HG02763 (cell line): ENCODE measurements at regions not wholly inside any gene's neighbourhood (a gene's known extent, or its start where the extent isn't known, plus 50 kb on each side); places are given as distances from the start of the nearest gene placed in this dataset.

Experiments used
- ATAC-seq: cut with Tn5 transposase; IDR thresholded peaks from one replicate; pipeline ENCODE4 v1.9.1; 2021; ENCODE audit warnings: mild to moderate bottlenecking, moderate library complexity; ENCODE audit not compliant: unreplicated experiment

DNA sequence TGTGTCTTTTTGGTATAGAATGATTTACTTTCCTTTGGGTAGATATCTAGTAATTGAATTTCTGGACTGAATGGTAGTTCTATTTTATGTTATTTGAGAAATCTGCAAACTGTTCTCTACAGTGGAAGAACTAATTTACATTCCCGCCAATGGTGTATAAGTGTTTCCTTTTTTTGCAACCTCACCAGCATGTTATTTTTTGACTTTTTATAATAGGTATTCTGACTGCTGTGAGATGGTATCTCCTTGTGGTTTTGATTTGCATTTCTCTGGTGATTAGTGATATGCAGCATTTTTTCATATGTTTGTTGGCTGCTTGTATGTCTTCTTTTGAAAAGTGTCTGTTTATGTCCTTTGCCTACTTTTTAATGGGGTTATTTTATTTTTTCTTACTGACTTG lies 607.2 kb downstream of the OTOL1 start:
- no peak for ATAC-seq

DNA sequence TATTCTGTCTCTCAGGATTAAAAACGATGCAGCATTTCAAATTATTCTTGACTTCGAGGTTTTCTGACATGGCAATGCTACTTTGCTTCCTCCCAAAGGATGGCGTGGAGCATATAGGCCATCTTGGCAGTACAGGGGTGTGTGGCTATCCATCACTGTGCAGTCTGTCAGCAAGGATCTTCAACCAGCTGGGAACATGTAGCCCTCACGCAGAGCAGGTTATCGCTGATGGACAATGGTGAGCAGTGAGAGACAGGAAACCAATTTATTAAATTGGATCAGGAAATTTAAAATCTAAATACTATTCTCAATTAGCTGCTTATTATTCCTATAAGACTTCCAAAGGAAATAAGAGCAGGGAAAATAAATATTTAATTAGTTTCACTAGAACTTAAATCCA lies 615.3 kb downstream of the OTOL1 start:
- ATAC-seq: no peak

DNA sequence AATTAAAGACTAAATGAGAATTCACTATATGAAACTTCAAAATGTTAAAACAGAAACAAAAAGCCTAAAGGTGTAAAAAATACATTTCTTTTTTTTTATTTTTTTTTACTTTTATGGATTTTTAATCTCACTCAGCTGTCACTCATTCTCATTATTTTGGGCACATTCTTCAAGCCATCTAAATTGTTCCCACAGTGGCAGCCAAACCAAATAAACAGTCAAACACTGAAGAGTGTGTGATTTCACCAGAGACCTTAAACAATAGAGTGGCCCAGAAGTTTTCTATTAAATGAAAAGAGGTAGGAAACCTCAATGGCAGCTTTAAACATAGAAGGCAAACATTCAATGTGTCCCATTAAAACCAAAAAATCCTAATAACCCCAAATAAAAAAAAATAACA lies 616.1 kb downstream of the OTOL1 start:
- ATAC-seq: no peak

DNA sequence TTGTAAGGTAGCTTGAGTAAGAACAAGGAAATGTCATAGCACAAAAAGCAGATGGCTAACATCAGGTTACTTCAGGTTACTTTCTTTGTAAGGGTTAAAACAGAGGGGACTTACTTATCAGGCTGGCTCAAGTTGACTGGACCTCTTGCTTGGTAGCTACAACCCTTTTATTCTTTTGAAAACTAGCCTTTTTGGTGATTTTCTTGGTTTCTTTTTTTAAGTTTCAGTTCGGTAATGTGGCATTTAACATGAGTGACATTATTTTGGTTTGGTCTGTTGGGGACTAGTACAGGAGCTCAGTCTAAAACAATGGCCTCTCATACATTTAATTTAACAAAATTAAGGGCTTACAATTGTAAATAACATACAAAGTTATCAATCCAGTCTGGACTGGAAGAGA lies 621.4 kb downstream of the OTOL1 start:
- no peak for ATAC-seq

DNA sequence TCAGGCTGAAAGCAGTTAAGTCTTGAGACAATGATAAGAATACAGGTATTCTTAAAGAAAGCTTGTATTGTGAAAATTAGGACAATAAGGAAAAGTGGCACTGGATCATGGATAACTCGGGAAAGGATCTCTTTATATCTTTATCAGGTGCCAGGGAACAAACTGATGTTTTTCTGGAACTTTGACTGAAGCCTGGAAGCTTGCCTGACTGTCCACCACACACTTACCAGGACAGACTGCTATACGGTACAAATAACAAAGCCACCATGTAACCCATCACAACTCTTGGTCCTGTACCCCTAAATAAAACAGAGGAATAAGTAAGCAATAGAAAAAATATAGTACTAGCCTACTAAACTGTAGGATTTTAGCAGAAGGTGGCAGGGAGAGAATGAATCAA lies 623.0 kb downstream of the OTOL1 start:
- ATAC-seq: no peak

DNA sequence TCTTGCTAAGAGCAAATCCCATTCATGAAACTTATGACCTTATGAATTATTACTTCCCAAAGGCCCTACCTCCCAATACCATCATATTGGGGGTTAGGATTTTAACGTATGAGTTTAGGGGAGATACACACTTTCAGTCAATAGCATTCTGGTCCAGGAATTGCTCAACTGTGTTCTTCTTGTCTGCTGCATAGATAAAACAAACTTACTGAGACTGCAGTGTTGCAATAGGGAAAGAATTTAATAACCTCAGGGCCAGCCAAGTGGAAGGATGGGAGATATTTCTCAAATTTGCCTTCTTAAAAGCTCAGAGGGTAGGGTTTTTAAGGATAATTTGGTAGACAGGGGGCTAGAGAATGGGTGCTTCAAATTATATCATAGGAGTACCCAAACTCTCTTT lies 625.8 kb downstream of the OTOL1 start:
- no peak for ATAC-seq

DNA sequence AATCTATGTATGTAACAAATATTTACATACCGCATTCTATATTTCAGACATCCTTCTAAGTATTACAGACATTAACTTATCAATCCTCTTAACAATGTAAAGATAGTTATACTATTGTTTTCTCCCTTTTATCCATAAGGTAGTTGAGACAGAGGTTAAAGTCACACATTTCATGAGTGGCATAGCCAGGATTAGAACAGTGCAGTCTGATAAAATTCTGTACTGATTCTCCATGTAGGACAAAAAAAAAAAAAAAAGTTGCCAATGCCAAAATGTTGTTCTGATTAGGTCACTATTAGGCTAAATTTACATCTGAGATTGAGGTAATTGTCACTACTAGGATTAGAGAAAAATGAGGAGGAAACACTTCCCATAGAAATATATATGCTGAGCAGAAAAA lies 629.2 kb downstream of the OTOL1 start:
- no peak for ATAC-seq

DNA sequence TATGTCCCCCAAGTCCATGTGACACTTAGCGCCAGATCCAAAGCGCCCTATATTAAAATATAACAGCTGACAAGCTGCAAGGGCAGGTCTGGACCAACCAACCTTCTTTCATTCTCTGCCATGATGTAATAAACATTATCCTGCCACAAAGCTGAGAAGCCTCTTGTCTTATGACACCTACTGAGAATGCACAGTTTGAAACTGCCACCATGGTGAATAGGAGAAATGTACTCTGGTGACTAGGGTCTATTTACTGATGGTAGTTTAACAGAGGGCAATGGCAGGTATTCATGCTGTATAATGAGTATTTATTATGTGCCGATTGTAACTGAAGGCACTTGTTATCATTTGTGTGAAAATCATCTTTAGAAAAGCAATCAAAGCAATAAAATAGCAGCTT lies 634.0 kb downstream of the OTOL1 start:
- ATAC-seq: no peak

DNA sequence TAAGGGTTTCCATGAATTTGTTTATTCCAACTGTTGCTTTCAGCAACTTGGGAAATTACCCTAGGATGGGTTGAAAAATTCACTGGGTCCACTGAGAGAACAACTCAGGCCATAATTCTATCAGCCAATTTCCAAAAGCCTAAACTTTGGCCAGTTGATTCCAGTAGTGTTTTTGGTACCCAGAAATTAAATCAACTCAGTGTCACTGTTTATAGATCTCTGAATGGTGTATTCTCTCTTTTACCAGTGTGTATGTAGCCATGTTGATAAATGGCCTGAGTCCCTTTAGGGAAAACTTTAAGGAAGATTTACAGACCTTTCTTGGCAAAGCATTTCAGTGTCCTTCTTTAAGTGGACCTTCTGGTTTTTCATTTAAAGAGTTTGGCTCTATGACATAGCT lies 636.4 kb downstream of the OTOL1 start:
- no peak for ATAC-seq

DNA sequence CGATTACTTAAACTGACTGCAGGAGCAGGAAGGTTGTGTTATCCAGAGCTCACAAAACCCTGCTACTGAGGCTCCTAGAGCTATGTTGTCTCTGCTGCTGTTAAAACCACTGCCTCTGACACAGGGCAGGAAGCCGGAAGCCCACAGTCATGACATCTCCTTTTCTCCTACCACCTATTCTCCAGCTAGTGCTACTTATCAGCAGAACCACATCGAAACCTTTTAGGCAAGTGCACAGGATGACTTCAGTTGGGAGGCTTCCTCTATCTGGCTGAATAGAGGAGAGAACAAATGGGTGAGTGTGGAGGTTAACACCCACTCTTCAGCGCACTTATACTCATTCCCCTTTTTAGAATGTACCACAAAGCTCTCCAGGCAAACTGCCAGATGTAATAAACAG lies 638.0 kb downstream of the OTOL1 start:
- ATAC-seq: no peak

DNA sequence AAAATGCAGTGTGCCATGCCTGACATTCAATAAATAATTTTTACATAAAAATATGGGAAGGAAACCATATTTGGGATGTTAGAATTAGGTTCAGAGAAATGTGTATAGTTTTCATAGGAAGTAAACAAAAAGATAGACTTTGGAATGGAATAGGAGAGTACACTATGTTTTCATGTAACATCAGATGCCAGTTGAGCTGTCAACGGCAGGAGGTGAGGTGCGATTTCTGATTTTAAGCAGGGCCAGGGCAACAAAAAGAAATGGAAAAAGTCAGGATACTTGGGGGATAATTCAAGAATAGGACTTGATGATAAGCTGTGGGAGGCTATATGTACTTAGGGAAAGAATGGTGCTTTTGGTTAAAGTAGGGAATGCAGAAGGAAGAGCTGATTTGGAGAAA lies 639.5 kb downstream of the OTOL1 start:
- no peak for ATAC-seq

DNA sequence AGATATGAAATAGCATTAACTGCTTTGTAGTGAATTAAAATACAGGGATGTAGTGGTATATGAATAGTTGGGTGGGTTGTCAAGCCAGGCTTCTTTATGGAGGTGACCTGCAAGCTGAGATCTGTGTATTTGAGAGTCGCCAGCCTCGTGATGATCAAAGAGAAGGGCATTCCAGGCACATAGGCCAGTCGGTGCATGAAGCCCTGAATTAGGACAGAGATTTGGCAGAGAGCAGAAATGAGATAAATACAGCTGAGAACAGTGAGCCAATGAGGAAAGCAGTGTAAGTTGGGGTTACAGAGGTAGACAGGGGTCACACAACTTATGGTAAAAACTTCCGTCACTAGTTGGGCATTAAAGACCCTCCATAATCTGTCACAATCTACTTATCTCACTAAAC lies 641.9 kb downstream of the OTOL1 start:
- no peak for ATAC-seq

DNA sequence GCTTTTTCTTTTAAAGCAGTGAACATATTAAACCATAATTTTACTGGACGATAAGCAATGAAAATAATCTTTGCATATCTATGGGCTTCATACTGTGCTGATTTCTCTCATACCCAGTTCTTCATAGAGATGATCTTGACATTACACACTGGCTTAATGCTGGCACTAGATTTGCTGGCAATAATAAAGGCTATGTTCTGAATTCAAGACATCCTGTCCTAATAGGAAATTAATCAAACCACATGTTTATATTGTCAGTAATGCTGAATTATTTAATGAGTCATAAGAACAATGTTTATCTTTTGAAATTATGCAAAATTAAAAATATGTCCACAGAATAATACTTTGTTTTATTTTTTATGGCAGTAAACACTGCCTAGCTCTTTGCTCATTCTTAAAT lies 643.2 kb downstream of the OTOL1 start:
- ATAC-seq: no peak

DNA sequence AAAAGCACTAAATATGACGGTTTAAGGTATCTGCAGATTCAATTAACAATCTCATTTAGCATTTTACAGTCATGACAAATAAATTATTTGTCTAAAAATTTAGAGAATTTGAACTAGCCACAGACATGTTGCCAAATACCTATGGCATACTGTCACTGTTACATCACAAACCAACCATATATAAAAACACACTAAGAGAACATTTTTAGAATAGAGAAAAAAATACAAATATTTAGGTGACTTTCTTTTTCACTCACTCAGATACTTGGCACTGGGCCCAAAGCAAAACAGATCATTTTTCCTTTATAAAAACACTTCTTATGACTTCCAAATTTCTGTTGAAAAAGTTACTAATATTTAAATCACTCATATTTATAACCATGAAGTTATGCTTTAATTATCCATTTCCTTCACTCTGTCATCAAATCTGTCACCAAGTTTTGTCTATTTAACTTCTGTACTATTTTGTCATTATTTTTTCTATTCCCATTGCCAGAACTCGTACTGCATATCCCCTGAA lies 644.7 kb downstream of the OTOL1 start:
- no peak for ATAC-seq

DNA sequence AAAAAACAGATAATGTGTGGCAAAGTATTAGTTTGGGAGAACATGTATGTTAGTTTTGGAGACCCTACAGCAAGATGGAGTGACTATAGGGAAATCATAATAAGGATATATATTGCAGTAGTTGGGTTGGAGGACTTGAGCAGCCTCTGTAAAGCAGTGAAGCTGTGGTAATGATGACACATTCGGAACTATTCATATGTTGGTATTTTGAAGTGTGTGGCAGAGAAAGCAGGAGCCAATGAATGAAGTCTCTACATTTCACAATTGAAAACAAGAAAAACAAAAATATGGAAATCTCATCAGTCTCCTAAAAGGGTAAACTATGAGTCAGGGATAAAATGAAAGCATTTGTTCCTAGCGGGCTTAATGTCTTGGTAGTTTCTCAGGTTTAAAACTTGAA lies 645.9 kb downstream of the OTOL1 start:
- no peak for ATAC-seq

DNA sequence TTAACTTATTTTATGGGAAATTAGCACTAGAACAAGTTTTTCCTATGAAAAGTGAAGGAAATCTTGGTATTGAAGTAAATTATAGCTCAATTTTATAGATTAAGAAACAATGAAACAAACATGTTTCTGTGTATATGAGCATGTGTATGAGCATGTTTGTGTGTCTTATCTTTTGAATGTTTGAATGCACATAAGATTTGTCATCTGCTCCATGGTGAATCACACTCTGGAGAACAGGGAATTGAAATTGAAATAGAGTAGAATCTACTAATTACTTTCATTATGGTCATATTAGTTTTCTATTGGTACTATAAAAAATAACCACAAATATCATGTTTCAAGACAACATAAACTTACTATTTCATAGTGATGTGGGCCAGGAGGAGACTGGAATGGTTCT lies 646.6 kb downstream of the OTOL1 start:
- no peak for ATAC-seq

DNA sequence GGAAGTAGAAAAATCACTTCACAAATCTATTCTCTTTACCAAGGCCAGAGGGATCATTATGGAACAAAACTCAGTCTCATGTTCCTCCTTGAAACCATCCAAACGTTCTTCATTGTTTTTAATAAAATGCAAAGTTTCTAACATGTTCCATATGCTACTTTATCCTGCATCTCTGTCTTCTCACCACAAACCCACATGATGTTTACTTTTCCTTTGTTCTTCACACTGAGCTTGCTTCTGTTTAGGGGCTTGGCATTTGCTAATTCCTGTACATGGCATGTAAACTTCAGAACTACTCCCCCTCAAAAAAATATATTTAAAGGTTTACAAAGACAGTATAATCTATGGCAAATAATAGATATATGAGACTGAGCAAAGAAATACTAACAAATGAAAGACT lies 651.4 kb downstream of the OTOL1 start:
- ATAC-seq: no peak

DNA sequence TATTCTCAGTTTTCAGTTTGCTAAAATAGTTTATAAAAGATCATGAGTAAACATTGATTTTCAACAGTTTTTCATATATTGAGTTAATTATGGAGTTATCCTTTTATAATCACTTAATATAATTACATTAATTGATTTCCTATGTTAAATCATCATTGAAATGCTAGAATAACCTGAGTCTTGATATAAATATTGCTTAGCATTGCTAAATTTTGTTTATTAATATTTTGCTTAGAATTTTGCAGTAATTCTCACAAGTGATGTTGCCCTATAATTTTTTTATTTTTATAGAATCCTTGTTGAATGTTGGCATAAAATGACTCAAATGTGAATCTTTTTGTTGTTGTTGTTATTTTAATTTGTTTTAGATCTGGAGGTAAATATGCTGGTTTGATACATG lies 654.2 kb downstream of the OTOL1 start:
- no peak for ATAC-seq

DNA sequence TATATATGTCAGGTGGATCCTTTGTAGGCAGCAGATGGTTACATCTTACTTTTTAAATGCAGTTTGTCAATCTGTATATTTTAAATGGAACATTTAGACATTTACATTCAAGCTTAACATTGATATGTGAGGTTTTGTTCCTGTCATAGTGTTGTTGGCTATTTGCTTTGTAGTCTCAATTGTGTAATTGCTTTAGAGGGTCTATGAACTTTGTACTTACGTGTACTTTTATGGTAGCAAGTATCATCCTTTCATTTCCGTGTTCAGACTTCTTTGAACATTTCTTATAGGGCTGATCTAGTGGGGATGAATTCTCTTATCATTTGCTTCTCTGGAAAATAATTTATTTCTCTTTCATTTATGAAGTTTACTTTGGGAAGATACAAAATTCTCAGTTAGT lies 656.0 kb downstream of the OTOL1 start:
- ATAC-seq: no peak

DNA sequence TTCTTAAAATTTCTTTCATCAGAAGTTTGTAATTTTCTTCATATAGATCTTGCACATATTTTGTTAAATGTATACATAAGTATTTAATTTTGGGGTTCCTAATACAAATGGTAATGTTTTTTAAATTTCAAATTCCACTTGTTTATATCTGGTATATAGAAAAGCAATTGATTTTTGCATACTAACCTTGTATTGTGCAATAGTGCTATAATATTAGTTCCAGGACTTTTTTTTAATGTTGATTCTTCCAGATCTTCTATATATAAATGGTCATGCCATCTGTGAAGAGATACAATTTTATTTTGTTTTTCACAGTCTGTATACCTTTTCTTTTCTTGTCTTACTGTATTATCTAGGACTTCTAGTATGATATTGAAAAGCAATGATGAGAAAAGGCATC lies 665.0 kb downstream of the OTOL1 start:
- no peak for ATAC-seq

DNA sequence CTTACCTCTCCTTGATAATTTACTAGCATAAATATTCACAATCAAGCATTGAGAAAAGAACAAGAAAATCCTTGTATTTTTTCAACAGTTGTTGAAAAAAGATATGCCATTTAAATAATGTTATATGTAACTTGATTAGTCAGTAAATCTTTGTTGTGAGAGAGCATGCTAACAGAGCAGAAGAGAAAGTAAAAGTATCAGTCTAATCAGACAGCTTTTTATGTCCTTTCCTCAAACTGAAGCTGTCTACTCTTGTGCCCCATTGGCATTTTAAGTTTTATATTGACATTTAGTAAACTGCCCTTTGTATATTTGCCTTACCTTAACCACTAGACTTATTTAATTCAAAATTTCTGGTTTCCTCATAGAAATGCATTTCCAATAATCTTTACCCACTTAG lies 668.7 kb downstream of the OTOL1 start:
- no peak for ATAC-seq

DNA sequence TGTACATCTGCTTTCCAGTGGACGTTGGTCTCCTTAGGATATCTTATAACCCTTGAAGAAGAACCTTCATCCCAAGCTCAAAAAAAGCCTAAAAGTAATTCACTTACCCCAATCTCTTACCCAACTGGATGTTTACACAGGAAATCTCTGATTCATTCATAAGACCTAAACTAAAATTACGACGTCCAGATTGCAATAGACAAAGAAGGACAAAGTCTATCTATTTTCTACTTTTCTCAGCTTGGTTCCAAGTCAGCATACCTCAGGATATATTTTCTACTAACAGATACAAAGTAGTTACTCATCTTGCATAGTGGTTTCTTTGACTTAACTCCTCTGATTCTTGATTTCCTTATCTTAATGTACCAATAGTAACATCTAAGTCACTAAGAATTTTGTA lies 669.9 kb downstream of the OTOL1 start:
- no peak for ATAC-seq

DNA sequence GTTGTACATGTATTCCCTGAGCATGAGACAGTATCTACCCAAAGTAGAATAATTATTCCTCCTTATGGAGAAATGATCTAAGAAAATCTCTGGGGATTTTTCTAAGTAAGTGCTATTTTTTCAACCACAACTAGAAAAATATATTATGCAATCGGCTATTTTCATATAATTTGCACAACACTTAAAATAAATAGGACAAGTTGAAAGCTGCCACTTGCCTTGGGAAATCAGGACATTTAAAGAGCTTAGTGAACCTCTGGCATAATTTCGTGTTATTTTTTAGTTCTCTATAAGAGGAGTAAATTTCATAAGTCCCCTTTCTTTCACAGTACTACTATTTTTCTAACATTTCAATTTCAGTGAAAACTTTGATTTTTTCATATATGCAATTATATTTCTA lies 672.1 kb downstream of the OTOL1 start:
- no peak for ATAC-seq

DNA sequence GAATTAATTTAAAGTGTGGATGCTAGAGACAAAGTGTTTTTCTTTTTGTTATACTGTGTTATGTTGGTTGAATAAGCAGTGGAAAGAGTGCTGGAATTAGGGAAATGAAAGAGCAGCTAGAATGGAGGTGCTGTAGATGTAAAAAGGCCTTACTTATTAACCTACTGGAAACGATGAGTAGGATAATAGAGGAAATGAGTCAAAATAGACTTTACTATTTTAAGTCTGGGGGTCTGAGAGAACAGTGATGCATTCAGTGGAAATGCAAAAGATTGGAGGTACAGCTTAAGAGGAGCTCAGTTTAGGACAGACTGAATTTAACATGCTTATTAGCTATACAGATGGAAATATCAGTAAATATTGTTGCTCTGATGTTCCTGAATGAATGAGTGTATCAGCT lies 674.0 kb downstream of the OTOL1 start:
- no peak for ATAC-seq
